ENCODE measurements at regions not wholly inside any gene's neighbourhood (a gene's known extent, or its start where the extent isn't known, plus 50 kb on each side); places are given as distances from the start of the nearest gene placed in this dataset.

- Histone ChIP-seq H3K36me3 (no peaks in the 10 kb centered on the region), H3K4me3 (no peak overlapping the region), H3K9me3 (no peaks in the 10 kb centered on the region), H3K27ac (no peak overlapping the region), H3K27me3 (no peaks in the 10 kb centered on the region), H3K4me1 (no peaks in the 10 kb centered on the region)
- DNase-seq (no peak), ATAC-seq (no peak)
- intact Hi-C loops (cut with DNase I): no loop called here
- TF ChIP-seq CTCF (IDR thresholded peaks at IDR 0.05): no peak
Measured at GRCh38 chr3:86738684-86739083, 252.3 kb downstream of the VGLL3 start.

GRCh38 chr3:86737517-86737916 is 253.4 kb downstream of the VGLL3 start:
- intact Hi-C loops (cut with DNase I): no loop called here
- H3K4me1 ChIP-seq: no peaks in the 10 kb centered on the region
- no peaks in the 10 kb centered on the region for H3K36me3 ChIP-seq
- no peak overlapping the region for H3K4me3 ChIP-seq
- peaks cover 0 to 9% of the 10 kb centered on the region in 2 donors for H3K9me3 ChIP-seq
- no peak for DNase-seq
- no peak for ATAC-seq
- H3K27me3 ChIP-seq: no peaks in the 10 kb centered on the region
- H3K27ac ChIP-seq: no peak overlapping the region
- TF ChIP-seq CTCF (IDR thresholded peaks at IDR 0.05): no peak

- peaks cover 0 to 16% of the 10 kb centered on the region in 2 donors for H3K9me3 ChIP-seq
- no peaks in the 10 kb centered on the region for H3K27me3 ChIP-seq
- H3K4me3 ChIP-seq: no peak overlapping the region
- H3K36me3 ChIP-seq: no peaks in the 10 kb centered on the region
- no peak for TF ChIP-seq CTCF (IDR thresholded peaks at IDR 0.05)
- H3K27ac ChIP-seq: no peak overlapping the region
- no peaks in the 10 kb centered on the region for H3K4me1 ChIP-seq
- intact Hi-C loops (cut with DNase I): no loop called here
- ATAC-seq: no peak
- DNase-seq: peak in 1 of 4 donors; percentile 71
Measured at GRCh38 chr3:86733257-86733656, 257.7 kb downstream of the VGLL3 start.

- intact Hi-C loops (cut with DNase I): no loop called here
- Histone ChIP-seq H3K9me3 (peaks cover 0 to 16% of the 10 kb centered on the region in 2 donors), H3K4me3 (no peak overlapping the region), H3K27ac (no peak overlapping the region), H3K4me1 (no peaks in the 10 kb centered on the region), H3K27me3 (no peaks in the 10 kb centered on the region), H3K36me3 (no peaks in the 10 kb centered on the region)
- DNase-seq (peak in 1 of 4 donors; percentile 70), ATAC-seq (no peak)
- TF ChIP-seq CTCF (IDR thresholded peaks at IDR 0.05): no peak
Measured at GRCh38 chr3:86731501-86731901, 259.4 kb downstream of the VGLL3 start.

- no peak for ATAC-seq
- Histone ChIP-seq H3K4me3 (no peak overlapping the region), H3K4me1 (no peaks in the 10 kb centered on the region), H3K27me3 (no peaks in the 10 kb centered on the region), H3K36me3 (no peaks in the 10 kb centered on the region), H3K27ac (no peak overlapping the region), H3K9me3 (no peaks in the 10 kb centered on the region)
- intact Hi-C loops (cut with DNase I): no loop called here
- no peak for DNase-seq
- no peak for TF ChIP-seq CTCF (IDR thresholded peaks at IDR 0.05)
Measured at GRCh38 chr3:86723433-86723832, 267.5 kb downstream of the VGLL3 start.

Data from left lung (tissue), 4 donors.